Gastroesophageal sphincter (tissue), 3 donors: ENCODE measurements at regions not wholly inside any gene's neighbourhood (a gene's known extent, or its start where the extent isn't known, plus 50 kb on each side); places are given as distances from the start of the nearest gene placed in this dataset.

ENCODE experiments used
- EP300 ChIP-seq: sonication (generic); formaldehyde crosslinking; IDR thresholded peaks from one replicate; pipeline ENCODE4 v1.6.1; 2017; ENCODE audit warnings: antibody characterized with exemption, mild to moderate bottlenecking
- POLR2A ChIP-seq, 2 donors: fragments of 450-650 bp; IDR thresholded peaks; one replicate each; pipeline ENCODE4 v1.6.1; 2017; ENCODE audit warnings: antibody characterized with exemption in 2 of 2, mild to moderate bottlenecking in 2 of 2, moderate library complexity in 1 of 2
- POLR2AphosphoS5 ChIP-seq: sonication (generic); formaldehyde crosslinking; IDR thresholded peaks from one replicate; pipeline ENCODE4 v1.6.1; 2017; ENCODE audit warnings: antibody characterized with exemption
- TF ChIP-seq, protein P1 (sequence below), 4 experiments: fragments of 200-600 bp in 2 of 4; fragments of 450-650 bp in 2 of 4; sonication (generic) in 1 of 4; IDR thresholded peaks; one replicate each; pipeline ENCODE4 v1.5.1; 2017 to 2019; ENCODE audit warnings: antibody characterized with exemption in 4 of 4, mild to moderate bottlenecking in 2 of 4, moderate library complexity in 2 of 4

DNA sequence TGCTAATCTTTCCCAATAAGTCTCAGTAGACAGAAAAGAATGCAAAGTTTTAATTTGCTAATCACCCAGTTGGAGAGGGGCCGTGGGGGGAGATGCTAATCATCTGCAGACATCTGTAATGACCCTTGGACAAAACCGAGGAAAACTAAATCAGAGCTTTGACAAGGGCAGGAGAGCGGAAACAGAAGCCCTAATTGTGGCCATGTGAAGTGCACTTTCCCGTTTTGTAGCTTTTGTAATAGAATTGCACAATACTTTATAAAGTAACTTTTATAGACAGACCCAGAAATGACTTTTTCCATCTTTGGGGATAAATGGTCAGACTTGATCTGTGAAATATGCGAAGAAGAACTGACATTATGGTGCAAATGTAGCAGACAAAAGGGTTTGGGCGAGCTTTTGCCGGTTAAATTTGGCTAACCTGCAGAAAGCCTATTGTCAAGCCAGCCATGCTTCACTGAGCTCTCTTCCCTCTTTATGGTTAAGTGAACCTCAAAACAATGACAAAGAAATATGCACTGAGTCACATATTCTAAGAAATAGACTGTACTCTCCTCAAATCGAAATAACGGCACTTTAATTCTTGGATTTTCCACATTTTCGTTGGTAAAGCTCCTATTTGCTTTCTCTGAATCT, 980.1 kb upstream of the POU3F3 start:
- TF ChIP-seq, protein P1, sequence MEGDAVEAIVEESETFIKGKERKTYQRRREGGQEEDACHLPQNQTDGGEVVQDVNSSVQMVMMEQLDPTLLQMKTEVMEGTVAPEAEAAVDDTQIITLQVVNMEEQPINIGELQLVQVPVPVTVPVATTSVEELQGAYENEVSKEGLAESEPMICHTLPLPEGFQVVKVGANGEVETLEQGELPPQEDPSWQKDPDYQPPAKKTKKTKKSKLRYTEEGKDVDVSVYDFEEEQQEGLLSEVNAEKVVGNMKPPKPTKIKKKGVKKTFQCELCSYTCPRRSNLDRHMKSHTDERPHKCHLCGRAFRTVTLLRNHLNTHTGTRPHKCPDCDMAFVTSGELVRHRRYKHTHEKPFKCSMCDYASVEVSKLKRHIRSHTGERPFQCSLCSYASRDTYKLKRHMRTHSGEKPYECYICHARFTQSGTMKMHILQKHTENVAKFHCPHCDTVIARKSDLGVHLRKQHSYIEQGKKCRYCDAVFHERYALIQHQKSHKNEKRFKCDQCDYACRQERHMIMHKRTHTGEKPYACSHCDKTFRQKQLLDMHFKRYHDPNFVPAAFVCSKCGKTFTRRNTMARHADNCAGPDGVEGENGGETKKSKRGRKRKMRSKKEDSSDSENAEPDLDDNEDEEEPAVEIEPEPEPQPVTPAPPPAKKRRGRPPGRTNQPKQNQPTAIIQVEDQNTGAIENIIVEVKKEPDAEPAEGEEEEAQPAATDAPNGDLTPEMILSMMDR (IDR thresholded peaks at IDR 0.05), result no peak
- no peak for TF ChIP-seq POLR2AphosphoS5
- TF ChIP-seq EP300, result no peak
- no peak for TF ChIP-seq POLR2A (IDR thresholded peaks at IDR 0.05)
